SK-N-MC (cell line): ENCODE measurements at regions not wholly inside any gene's neighbourhood (a gene's known extent, or its start where the extent isn't known, plus 50 kb on each side); places are given as distances from the start of the nearest gene placed in this dataset.

ENCODE experiments used
- DNase-seq: peaks from one replicate; pipeline ENCODE4 v3.0.0-alpha.2; 2011; ENCODE audit warnings: low read depth, low spot score
- H3K27ac ChIP-seq: fragments of 200-600 bp; sonication (generic); 2 replicates; pipeline ENCODE4 v1.5.1; 2016; ENCODE audit warnings: mixed run types
- H3K36me3 ChIP-seq: fragments of 200-600 bp; sonication (generic); 2 replicates; pipeline ENCODE4 v1.6.1; 2017; ENCODE audit warnings: antibody characterized with exemption, low read length, mixed read lengths; ENCODE audit not compliant: insufficient read depth
- H3K4me3 ChIP-seq: fragments of 200-600 bp; sonication (generic); 2 replicates; pipeline ENCODE4 v1.5.1; 2016
- H3K9ac ChIP-seq: fragments of 200-600 bp; sonication (generic); 2 replicates; pipeline ENCODE4 v1.8.0; 2017; ENCODE audit warnings: mixed run types, mixed read lengths; ENCODE audit not compliant: insufficient read length
- H3K9me3 ChIP-seq: fragments of 200-600 bp; sonication (generic); 2 replicates; pipeline ENCODE4 v1.6.1; 2017; ENCODE audit warnings: low read depth, mild to moderate bottlenecking, antibody characterized with exemption, low read length, moderate library complexity, mixed read lengths
- EZH2 ChIP-seq: fragments of 200-600 bp; sonication (generic); IDR thresholded peaks from one replicate; pipeline ENCODE4 v1.6.1; 2017; ENCODE audit warnings: antibody characterized with exemption
- FOXP2 ChIP-seq: optimal IDR thresholded peaks from 2 replicates; pipeline ENCODE3; 2011; ENCODE audit warnings: mild to moderate bottlenecking, moderate library complexity; ENCODE audit not compliant: insufficient read depth; ENCODE audit errors: extremely low read length, control extremely low read depth
- POLR2AphosphoS5 ChIP-seq: IDR thresholded peaks from 2 replicates; pipeline ENCODE4 v1.6.1; 2012; ENCODE audit warnings: mild to moderate bottlenecking, low read depth, low read length, borderline replicate concordance

DNA sequence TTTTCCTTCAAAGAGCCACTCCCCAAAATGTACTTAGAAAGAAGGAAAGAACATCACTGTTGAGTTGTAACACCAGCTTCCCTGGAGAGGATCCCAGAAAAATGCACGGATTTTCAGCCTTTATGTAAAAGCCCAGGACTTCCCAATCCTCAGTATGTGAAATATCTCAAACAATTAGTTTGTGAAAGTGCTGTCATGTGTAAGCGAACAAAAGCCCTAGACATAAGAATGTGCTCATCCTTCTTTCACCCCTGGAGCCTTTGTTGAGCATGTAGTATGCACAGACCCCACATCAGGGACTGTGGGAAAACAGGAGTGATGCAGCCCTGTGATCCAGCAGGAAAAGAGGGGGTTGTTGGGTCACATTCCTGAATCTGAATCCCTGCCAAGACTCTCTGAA is 441.4 kb upstream of the ZNF507 start:
- Histone ChIP-seq H3K9me3 (no peaks in the 10 kb centered on the region), H3K36me3 (no peaks in the 10 kb centered on the region), H3K27ac (no peak overlapping the region), H3K9ac (no peak overlapping the region), H3K4me3 (no peak overlapping the region)
- no peak for TF ChIP-seq FOXP2
- no peak for TF ChIP-seq EZH2
- no peak for TF ChIP-seq POLR2AphosphoS5
- no peak for DNase-seq

DNA sequence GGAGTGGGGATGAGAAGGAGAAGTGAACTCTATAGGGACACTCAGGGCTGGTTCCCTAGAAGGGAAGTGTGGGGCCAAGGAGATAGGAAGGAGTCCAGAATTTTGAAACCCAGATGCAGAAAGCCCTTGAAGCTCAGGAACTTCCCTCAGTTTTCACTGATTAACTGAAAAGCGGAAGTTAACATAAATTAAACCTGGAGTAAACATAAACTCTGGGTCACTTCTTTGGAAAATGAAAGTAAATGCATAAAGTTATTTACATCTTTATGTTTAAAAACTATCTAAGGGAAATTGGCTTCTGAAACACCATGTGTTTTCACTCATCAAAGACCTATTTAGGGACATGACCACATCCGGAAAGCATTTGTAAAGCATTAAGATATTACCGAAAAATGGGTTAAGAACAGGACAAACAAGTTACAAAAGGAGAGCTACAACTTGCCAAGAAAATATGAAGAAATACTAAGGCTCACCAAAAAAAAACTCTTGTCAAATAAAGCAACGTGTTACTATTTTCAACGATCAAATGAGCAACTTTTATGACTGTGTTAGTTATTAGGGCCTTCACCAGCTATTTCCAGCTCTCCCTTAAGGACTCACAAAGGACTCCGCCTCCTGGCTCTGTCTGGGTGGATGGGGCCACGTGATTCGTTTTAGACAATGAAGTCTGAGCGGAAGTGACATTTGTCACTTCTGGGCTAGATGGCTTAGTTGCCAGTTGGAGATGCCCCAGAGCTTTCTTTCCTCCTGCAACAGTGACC is 439.1 kb upstream of the ZNF507 start:
- TF ChIP-seq POLR2AphosphoS5 (no peak; the same call in 1 of the 2 replicates), EZH2 (no peak), FOXP2 (no peak)
- H3K27ac ChIP-seq = peak overlapping the region; percentile 58
- H3K9ac ChIP-seq = peak overlapping the region; percentile 23
- no peaks in the 10 kb centered on the region for H3K36me3 ChIP-seq
- H3K4me3 ChIP-seq = peak overlapping the region; percentile 47
- DNase-seq = peak; percentile 59
- no peaks in the 10 kb centered on the region for H3K9me3 ChIP-seq

DNA sequence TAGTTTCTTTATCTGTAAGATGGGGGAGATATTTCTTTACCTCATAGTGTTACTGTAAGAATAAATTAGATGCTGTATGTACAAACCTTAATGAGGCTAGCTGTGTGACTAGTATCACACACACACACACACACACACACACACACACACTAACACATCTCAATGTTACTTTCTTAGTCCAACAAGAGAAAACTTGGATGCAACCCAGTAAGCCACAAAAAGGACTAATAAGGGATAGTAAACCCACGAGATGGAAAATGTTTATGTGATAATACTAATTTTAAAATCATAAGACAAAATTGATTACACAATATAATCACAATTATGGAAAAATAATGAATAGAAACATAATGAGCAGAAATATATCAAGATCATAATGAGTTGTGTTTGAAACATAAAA is 437.7 kb upstream of the ZNF507 start:
- Histone ChIP-seq H3K27ac (no peak overlapping the region), H3K9ac (no peak overlapping the region), H3K4me3 (no peak overlapping the region), H3K9me3 (no peaks in the 10 kb centered on the region), H3K36me3 (no peaks in the 10 kb centered on the region)
- TF ChIP-seq POLR2AphosphoS5 (no peak), FOXP2 (no peak), EZH2 (no peak)
- no peak for DNase-seq

DNA sequence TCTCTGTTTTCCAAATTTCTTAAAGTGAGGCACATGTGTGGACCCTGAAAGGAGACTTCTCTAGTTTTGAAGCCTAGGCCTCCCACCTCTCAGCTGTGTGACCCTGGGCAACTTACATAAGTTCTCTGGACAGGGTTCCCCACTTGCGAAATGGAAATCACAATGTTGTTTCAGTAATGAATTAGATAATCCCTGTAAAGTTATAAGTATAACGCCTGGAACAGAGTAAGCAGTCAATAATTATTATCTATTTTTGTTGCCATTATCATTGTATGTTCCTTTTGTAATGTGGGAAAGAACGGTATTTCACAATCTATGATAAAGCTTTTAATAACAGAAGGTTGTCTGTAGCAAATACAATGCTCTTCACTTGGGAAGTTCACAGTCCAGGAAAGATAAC is 437.3 kb upstream of the ZNF507 start:
- Histone ChIP-seq H3K4me3 (no peak overlapping the region), H3K27ac (no peak overlapping the region), H3K36me3 (no peaks in the 10 kb centered on the region), H3K9me3 (no peaks in the 10 kb centered on the region), H3K9ac (no peak overlapping the region)
- DNase-seq = no peak
- TF ChIP-seq FOXP2 (no peak), EZH2 (no peak), POLR2AphosphoS5 (no peak)

DNA sequence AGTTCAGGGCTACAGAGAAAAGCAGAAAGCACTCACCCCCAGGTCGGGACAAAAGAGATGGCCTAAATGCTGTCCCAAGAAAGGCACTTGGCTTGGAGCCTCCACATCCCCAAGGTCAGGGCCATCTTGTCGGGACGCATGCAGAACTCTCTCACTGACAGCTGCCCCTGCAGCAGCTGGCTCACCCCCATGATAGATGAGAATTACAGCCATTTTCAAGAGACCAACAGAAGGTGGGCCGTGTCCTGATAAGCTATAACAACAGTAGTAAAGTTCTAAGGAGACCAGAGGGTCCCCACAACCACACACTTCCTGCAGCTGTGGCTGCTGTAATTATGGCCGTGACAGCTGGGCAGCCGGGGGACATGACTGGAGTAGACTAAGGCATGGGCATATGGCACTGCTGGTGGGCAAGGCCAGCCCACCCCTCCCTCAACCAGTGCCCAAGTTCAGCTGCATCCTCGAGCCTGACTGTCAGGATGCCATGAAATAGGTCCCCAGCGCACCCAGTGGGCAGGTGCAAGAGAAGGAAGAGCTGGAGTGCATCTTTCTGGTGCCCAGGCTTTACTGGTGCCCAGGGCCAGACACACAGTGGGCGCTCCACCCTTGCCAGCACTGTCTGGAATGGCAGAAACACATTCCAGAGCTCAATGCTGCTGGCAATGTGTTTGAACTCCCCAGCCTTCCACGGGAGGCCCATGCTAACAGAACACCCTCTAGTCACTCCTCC is 436.7 kb upstream of the ZNF507 start:
- Histone ChIP-seq H3K36me3 (no peaks in the 10 kb centered on the region), H3K9ac (no peak overlapping the region), H3K9me3 (no peaks in the 10 kb centered on the region), H3K27ac (no peak overlapping the region), H3K4me3 (no peak overlapping the region)
- no peak for TF ChIP-seq FOXP2
- no peak for TF ChIP-seq EZH2
- no peak for TF ChIP-seq POLR2AphosphoS5
- no peak for DNase-seq

DNA sequence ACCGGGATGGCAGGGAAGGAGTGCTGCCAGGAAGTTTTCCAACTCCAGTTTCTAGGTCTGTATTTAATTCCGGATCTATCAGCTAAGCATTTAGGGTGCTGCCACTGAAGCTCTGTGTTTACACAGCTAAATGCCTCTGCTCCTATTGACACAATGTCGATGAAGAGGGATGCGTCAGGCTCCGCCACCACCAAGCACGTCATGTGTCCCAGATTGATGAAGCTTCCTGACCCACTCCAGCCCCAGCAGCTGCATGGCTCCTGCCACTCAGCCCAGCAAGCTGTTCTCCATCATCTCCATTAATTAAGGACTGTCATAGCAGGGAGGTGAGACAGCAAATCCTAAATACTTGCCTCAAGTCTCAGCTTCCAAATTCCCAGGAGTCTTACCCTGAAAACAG is 435.2 kb upstream of the ZNF507 start:
- H3K9me3 ChIP-seq = no peaks in the 10 kb centered on the region
- H3K36me3 ChIP-seq = no peaks in the 10 kb centered on the region
- H3K9ac ChIP-seq = no peak overlapping the region
- DNase-seq = no peak
- H3K27ac ChIP-seq = no peak overlapping the region
- TF ChIP-seq EZH2 = no peak
- TF ChIP-seq POLR2AphosphoS5 = no peak
- no peak for TF ChIP-seq FOXP2
- H3K4me3 ChIP-seq = no peak overlapping the region

DNA sequence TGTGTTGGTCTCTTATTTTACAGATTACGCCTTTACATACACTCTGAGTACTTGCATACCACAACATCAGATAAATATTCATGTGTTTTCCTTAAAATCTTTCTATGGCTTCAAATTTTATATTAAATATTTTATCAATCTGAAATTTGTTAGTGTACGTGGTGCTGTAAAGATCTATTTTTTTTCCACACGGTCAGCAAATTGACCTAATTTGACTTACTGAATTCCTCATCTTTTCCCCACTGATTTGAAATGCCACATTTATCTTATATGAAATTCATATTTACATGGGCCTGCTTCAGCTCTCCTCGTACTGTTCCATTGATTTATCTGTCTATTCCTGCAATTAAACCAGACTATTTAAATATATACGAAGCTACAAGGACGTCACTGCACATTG is 433.8 kb upstream of the ZNF507 start:
- Histone ChIP-seq H3K36me3 (no peaks in the 10 kb centered on the region), H3K9me3 (no peaks in the 10 kb centered on the region), H3K4me3 (no peak overlapping the region), H3K9ac (no peak overlapping the region), H3K27ac (no peak overlapping the region)
- TF ChIP-seq FOXP2 (no peak), EZH2 (no peak), POLR2AphosphoS5 (no peak)
- DNase-seq = no peak

DNA sequence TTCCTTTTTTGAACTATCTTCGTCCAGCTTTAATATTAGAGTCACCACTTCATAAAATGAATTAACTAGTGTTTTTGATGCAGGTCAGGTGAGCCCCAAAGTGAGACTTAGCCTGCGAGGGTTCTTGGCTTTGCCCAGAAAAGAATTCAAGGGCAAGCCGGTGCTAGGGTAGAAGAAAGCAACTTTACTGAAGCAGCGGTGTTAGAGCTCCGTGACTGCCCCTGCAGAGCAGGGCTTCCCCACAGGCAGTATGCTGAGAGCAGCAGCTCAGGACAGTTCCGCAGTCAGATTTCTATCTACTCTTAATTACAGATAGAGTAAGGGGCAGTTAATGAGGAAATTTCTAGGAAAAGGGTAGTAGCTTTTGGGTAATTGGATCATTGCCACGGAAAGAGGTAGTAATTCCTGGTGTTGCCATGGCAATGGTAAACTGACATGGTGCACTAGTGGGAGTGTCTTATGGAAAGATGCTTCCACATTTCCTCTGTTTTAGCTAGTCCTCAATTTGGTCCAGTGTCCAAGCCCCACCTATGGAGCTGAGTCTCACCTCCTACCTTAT is 432.2 kb upstream of the ZNF507 start:
- no peaks in the 10 kb centered on the region for H3K36me3 ChIP-seq
- no peak overlapping the region for H3K4me3 ChIP-seq
- DNase-seq = no peak
- no peaks in the 10 kb centered on the region for H3K9me3 ChIP-seq
- no peak overlapping the region for H3K9ac ChIP-seq
- no peak for TF ChIP-seq EZH2
- no peak for TF ChIP-seq FOXP2
- TF ChIP-seq POLR2AphosphoS5 = no peak
- H3K27ac ChIP-seq = no peak overlapping the region
